Activated CD8-positive, alpha-beta T cell treated with anti-CD3 and anti-CD28 coated beads, Interleukin-2, amount 10 ng/mL, durations not matched to agents 7 days and 5 days (primary cell): ENCODE measurements at regions not wholly inside any gene's neighbourhood (a gene's known extent, or its start where the extent isn't known, plus 50 kb on each side); places are given as distances from the start of the nearest gene placed in this dataset.
"Not testable (repeated sequence)": the region's sequence is repeated elsewhere in the genome, so short reads cannot be mapped to it uniquely, and the experiment has no call there.

Experiments used
- ATAC-seq: fragments of 150-1000 bp; cut with Tn5 transposase; one replicate; pipeline ENCODE4 v1.10.0; 2021; ENCODE audit warnings: moderate library complexity
- CTCF ChIA-PET: fragments of 350-600 bp; sonication (Branson Sonifier 250); formaldehyde crosslinking; loops from one replicate; lab custom pipeline; 2021; ENCODE audit warnings: antibody characterized with exemption; lab: Charles Lee
- POLR2A ChIA-PET: fragments of 350-600 bp; sonication (Branson Sonifier 250); formaldehyde crosslinking; loops from one replicate; lab custom pipeline; 2021; ENCODE audit warnings: antibody characterized with exemption; lab: Charles Lee
- DNase-seq: peaks from one replicate; pipeline ENCODE4 v3.0.0-alpha.2; 2020
- H3K27ac Mint-ChIP-seq: one replicate; pipeline ENCODE4 v1.8.0; 2021; ENCODE audit warnings: mild to moderate bottlenecking, mixed read lengths
- H3K27me3 Mint-ChIP-seq: one replicate; pipeline ENCODE4 v1.8.0; 2021; ENCODE audit warnings: low read depth, mixed read lengths
- H3K36me3 Mint-ChIP-seq: one replicate; pipeline ENCODE4 v1.8.0; 2021; ENCODE audit warnings: low read depth, mixed read lengths
- H3K4me1 Mint-ChIP-seq: one replicate; pipeline ENCODE4 v1.8.0; 2021; ENCODE audit warnings: low read depth, mixed read lengths
- H3K4me3 Mint-ChIP-seq: one replicate; pipeline ENCODE4 v1.8.0; 2021; ENCODE audit warnings: mild to moderate bottlenecking, mixed read lengths
- H3K9me3 Mint-ChIP-seq: one replicate; pipeline ENCODE4 v1.8.0; 2022; ENCODE audit warnings: mixed read lengths; ENCODE audit not compliant: insufficient read depth

GRCh38 chr16:25371342-25371741 lies 113.7 kb upstream of the ZKSCAN2 start:
- ATAC-seq (no peak), DNase-seq (no peak)
- H3K9me3 Mint-ChIP-seq: no peaks in the 10 kb centered on the region
- no peaks in the 10 kb centered on the region for H3K4me1 Mint-ChIP-seq
- POLR2A ChIA-PET: no interaction called here
- CTCF ChIA-PET: no interaction called here
- H3K27ac Mint-ChIP-seq: no peak overlapping the region
- H3K4me3 Mint-ChIP-seq: no peak overlapping the region
- H3K27me3 Mint-ChIP-seq: peaks cover 4% of the 10 kb centered on the region
- no peaks in the 10 kb centered on the region for H3K36me3 Mint-ChIP-seq

- no peak for ATAC-seq
- CTCF ChIA-PET: no interaction called here
Measured at GRCh38 chr16:25370541-25370940, 112.9 kb upstream of the ZKSCAN2 start.

GRCh38 chr16:25367773-25368524 lies 110.3 kb upstream of the ZKSCAN2 start:
- no peaks in the 10 kb centered on the region for H3K4me1 Mint-ChIP-seq
- no peak overlapping the region for H3K27ac Mint-ChIP-seq
- peaks cover 4% of the 10 kb centered on the region for H3K27me3 Mint-ChIP-seq
- CTCF ChIA-PET: no interaction called here
- no peak overlapping the region for H3K4me3 Mint-ChIP-seq
- POLR2A ChIA-PET: no interaction called here
- no peak for ATAC-seq
- H3K36me3 Mint-ChIP-seq: no peaks in the 10 kb centered on the region
- no peaks in the 10 kb centered on the region for H3K9me3 Mint-ChIP-seq
- DNase-seq: no peak

More at GRCh38 chr16:25370541-25370940, 112.9 kb upstream of the ZKSCAN2 start:
- no peak overlapping the region for H3K4me3 Mint-ChIP-seq
- no peaks in the 10 kb centered on the region for H3K36me3 Mint-ChIP-seq
- H3K27ac Mint-ChIP-seq: no peak overlapping the region
- peaks cover 4% of the 10 kb centered on the region for H3K27me3 Mint-ChIP-seq
- no peaks in the 10 kb centered on the region for H3K9me3 Mint-ChIP-seq
- DNase-seq: no peak
- POLR2A ChIA-PET: no interaction called here
- H3K4me1 Mint-ChIP-seq: no peaks in the 10 kb centered on the region

- ChIA-PET CTCF (no interaction called here), POLR2A (no interaction called here)
- H3K27ac Mint-ChIP-seq: no peak overlapping the region
- no peaks in the 10 kb centered on the region for H3K9me3 Mint-ChIP-seq
- DNase-seq (no peak), ATAC-seq (no peak)
- H3K4me1 Mint-ChIP-seq: no peaks in the 10 kb centered on the region
- H3K27me3 Mint-ChIP-seq: peaks cover 4% of the 10 kb centered on the region
- no peak overlapping the region for H3K4me3 Mint-ChIP-seq
- no peaks in the 10 kb centered on the region for H3K36me3 Mint-ChIP-seq
Measured at GRCh38 chr16:25366078-25366477, 108.4 kb upstream of the ZKSCAN2 start.

- H3K4me1 Mint-ChIP-seq, H3K9me3 Mint-ChIP-seq, H3K36me3 Mint-ChIP-seq, ATAC-seq, DNase-seq, H3K27me3 Mint-ChIP-seq, H3K27ac Mint-ChIP-seq, POLR2A ChIA-PET, H3K4me3 Mint-ChIP-seq, CTCF ChIA-PET: not testable (repeated sequence)
Measured at GRCh38 chr16:25359516-25359915, 101.9 kb upstream of the ZKSCAN2 start.

GRCh38 chr16:25344006-25344405 lies 86.4 kb upstream of the ZKSCAN2 start:
- Mint-ChIP-seq H3K4me3 (no peak overlapping the region), H3K36me3 (no peaks in the 10 kb centered on the region), H3K9me3 (no peaks in the 10 kb centered on the region), H3K27ac (no peak overlapping the region), H3K4me1 (no peaks in the 10 kb centered on the region), H3K27me3 (no peaks in the 10 kb centered on the region)
- DNase-seq: no peak
- ATAC-seq: no peak
- ChIA-PET POLR2A (no interaction called here), CTCF (no interaction called here)

- Mint-ChIP-seq H3K4me3 (no peak overlapping the region), H3K27me3 (no peaks in the 10 kb centered on the region), H3K4me1 (no peaks in the 10 kb centered on the region), H3K9me3 (no peaks in the 10 kb centered on the region), H3K36me3 (no peaks in the 10 kb centered on the region), H3K27ac (no peak overlapping the region)
- no peak for DNase-seq
- ATAC-seq: no peak
- ChIA-PET POLR2A (no interaction called here), CTCF (no interaction called here)
Measured at GRCh38 chr16:25340973-25341372, 83.3 kb upstream of the ZKSCAN2 start.

- ATAC-seq (no peak), DNase-seq (no peak)
- Mint-ChIP-seq H3K9me3 (no peaks in the 10 kb centered on the region), H3K27me3 (peaks cover 2% of the 10 kb centered on the region), H3K27ac (no peak overlapping the region), H3K4me1 (no peaks in the 10 kb centered on the region), H3K36me3 (no peaks in the 10 kb centered on the region), H3K4me3 (no peak overlapping the region)
- ChIA-PET POLR2A (no interaction called here), CTCF (no interaction called here)
Measured at GRCh38 chr16:25317732-25318316, 60.2 kb upstream of the ZKSCAN2 start.

- peaks cover 4% of the 10 kb centered on the region for H3K27me3 Mint-ChIP-seq
- DNase-seq: no peak
- ChIA-PET CTCF (interaction anchor here (0.7 kb wide), 1 partner anchor 77 kb away, joined by 3 read pairs; no protein-coding TSS in a partner anchor), POLR2A (no interaction called here)
- no peak overlapping the region for H3K4me3 Mint-ChIP-seq
- peaks cover 20% of the 10 kb centered on the region for H3K9me3 Mint-ChIP-seq
- H3K27ac Mint-ChIP-seq: no peak overlapping the region
- peaks cover 5% of the 10 kb centered on the region for H3K36me3 Mint-ChIP-seq
- H3K4me1 Mint-ChIP-seq: no peaks in the 10 kb centered on the region
- no peak for ATAC-seq
Measured at GRCh38 chr16:25311950-25312349, 54.3 kb upstream of the ZKSCAN2 start.

- peaks cover 2% of the 10 kb centered on the region for H3K27me3 Mint-ChIP-seq
- H3K4me3 Mint-ChIP-seq: no peak overlapping the region
- H3K4me1 Mint-ChIP-seq: no peaks in the 10 kb centered on the region
- ChIA-PET POLR2A (no interaction called here), CTCF (no interaction called here)
- peaks cover 20% of the 10 kb centered on the region for H3K9me3 Mint-ChIP-seq
- H3K27ac Mint-ChIP-seq: no peak overlapping the region
- H3K36me3 Mint-ChIP-seq: peaks cover 5% of the 10 kb centered on the region
- no peak for ATAC-seq
- no peak for DNase-seq
Measured at GRCh38 chr16:25311039-25311438, 53.4 kb upstream of the ZKSCAN2 start.
